ENCODE measurements at regions not wholly inside any gene's neighbourhood (a gene's known extent, or its start where the extent isn't known, plus 50 kb on each side); places are given as distances from the start of the nearest gene placed in this dataset.

GRCh38 chr6:132932588-132932987 lies 118.2 kb downstream of the RPS12 start:
- Histone ChIP-seq H3K4me2 (ENCODE audit: low read length) (no peak overlapping the region), H3K9me3 (ENCODE audit: low read length) (no peaks in the 10 kb centered on the region)

DNA sequence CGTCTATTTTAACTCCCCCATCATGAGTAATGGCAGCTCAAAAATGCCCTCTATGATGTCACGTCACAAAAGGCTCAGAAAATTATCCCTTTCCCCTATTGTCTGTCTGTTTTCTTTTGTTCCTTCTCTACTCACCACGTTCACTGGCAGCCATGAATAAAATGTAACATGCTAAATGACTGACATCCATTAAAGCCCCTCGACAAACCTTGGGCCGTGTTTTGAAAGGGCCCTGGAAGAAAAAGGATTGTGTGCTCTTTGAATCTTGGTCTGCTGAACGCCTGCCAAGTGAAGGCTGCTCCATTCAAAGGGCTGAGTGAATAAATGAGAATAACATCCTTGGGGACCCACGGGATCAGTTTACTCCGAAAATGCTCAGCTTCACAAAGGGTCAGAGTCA lies 118.7 kb downstream of the RPS12 start:
- Histone ChIP-seq H3K9ac (ENCODE audit: low read length) (no peak overlapping the region), H3K27me3 (ENCODE audit: insufficient read depth, low read length) (no peaks in the 10 kb centered on the region), H3K9me3 (ENCODE audit: low read length) (no peaks in the 10 kb centered on the region), H3K4me1 (ENCODE audit: insufficient read depth, low read length, severe bottlenecking) (no peaks in the 10 kb centered on the region), H2AFZ (ENCODE audit: low read length) (no peak overlapping the region), H3K79me2 (ENCODE audit: insufficient read depth, low read length) (no peaks in the 10 kb centered on the region), H4K20me1 (ENCODE audit: insufficient read depth, low read length) (no peaks in the 10 kb centered on the region), H3K9me2 (ENCODE audit: low read depth, low read length) (no peaks in the 10 kb centered on the region), H3F3A (ENCODE audit: insufficient read depth, low read length) (no peaks in the 10 kb centered on the region), H3K36me3 (ENCODE audit: insufficient read depth, low read length) (no peaks in the 10 kb centered on the region), H3K27ac (ENCODE audit: low read depth, low read length, poor library complexity, severe bottlenecking) (no peak overlapping the region), H3K4me3 (ENCODE audit: low read depth, low read length, poor library complexity, severe bottlenecking) (no peak overlapping the region), H3K4me2 (ENCODE audit: low read length) (no peak overlapping the region)
- TF ChIP-seq CTCF (IDR thresholded peaks at IDR 0.05; ENCODE audit: low read length) = no peak
- TF ChIP-seq EZH2 (IDR thresholded peaks at IDR 0.05; ENCODE audit: borderline replicate concordance, low read length) = no peak

More at GRCh38 chr6:132932588-132932987, 118.2 kb downstream of the RPS12 start:
- no peak overlapping the region for H3K27ac ChIP-seq (ENCODE audit: low read depth, low read length, poor library complexity, severe bottlenecking)
- TF ChIP-seq EZH2 (IDR thresholded peaks at IDR 0.05; ENCODE audit: borderline replicate concordance, low read length) (no peak), CTCF (IDR thresholded peaks at IDR 0.05; ENCODE audit: low read length) (no peak)
- H3K4me3 ChIP-seq (ENCODE audit: low read depth, low read length, poor library complexity, severe bottlenecking) = no peak overlapping the region
- H3K79me2 ChIP-seq (ENCODE audit: insufficient read depth, low read length) = no peaks in the 10 kb centered on the region
- H3K9ac ChIP-seq (ENCODE audit: low read length) = no peak overlapping the region
- no peaks in the 10 kb centered on the region for H3K4me1 ChIP-seq (ENCODE audit: insufficient read depth, low read length, severe bottlenecking)
- H2AFZ ChIP-seq (ENCODE audit: low read length) = no peak overlapping the region
- no peaks in the 10 kb centered on the region for H3F3A ChIP-seq (ENCODE audit: insufficient read depth, low read length)
- no peaks in the 10 kb centered on the region for H3K27me3 ChIP-seq (ENCODE audit: insufficient read depth, low read length)
- no peaks in the 10 kb centered on the region for H3K36me3 ChIP-seq (ENCODE audit: insufficient read depth, low read length)
- no peaks in the 10 kb centered on the region for H3K9me2 ChIP-seq (ENCODE audit: low read depth, low read length)
- no peaks in the 10 kb centered on the region for H4K20me1 ChIP-seq (ENCODE audit: insufficient read depth, low read length)

- no peak overlapping the region for H3K27ac ChIP-seq (ENCODE audit: low read depth, low read length, poor library complexity, severe bottlenecking)
- H3K79me2 ChIP-seq (ENCODE audit: insufficient read depth, low read length) = no peaks in the 10 kb centered on the region
- no peaks in the 10 kb centered on the region for H3K9me3 ChIP-seq (ENCODE audit: low read length)
- no peaks in the 10 kb centered on the region for H3F3A ChIP-seq (ENCODE audit: insufficient read depth, low read length)
- no peak overlapping the region for H2AFZ ChIP-seq (ENCODE audit: low read length)
- TF ChIP-seq CTCF (IDR thresholded peaks at IDR 0.05; ENCODE audit: low read length) (no peak), EZH2 (IDR thresholded peaks at IDR 0.05; ENCODE audit: borderline replicate concordance, low read length) (no peak)
- no peak overlapping the region for H3K4me2 ChIP-seq (ENCODE audit: low read length)
- no peaks in the 10 kb centered on the region for H3K4me1 ChIP-seq (ENCODE audit: insufficient read depth, low read length, severe bottlenecking)
- H3K9me2 ChIP-seq (ENCODE audit: low read depth, low read length) = no peaks in the 10 kb centered on the region
- H3K9ac ChIP-seq (ENCODE audit: low read length) = no peak overlapping the region
- H4K20me1 ChIP-seq (ENCODE audit: insufficient read depth, low read length) = no peaks in the 10 kb centered on the region
- no peak overlapping the region for H3K4me3 ChIP-seq (ENCODE audit: low read depth, low read length, poor library complexity, severe bottlenecking)
- no peaks in the 10 kb centered on the region for H3K27me3 ChIP-seq (ENCODE audit: insufficient read depth, low read length)
- no peaks in the 10 kb centered on the region for H3K36me3 ChIP-seq (ENCODE audit: insufficient read depth, low read length)
Observed at GRCh38 chr6:132934496-132934895, 120.1 kb downstream of the RPS12 start.

Measured in OCI-LY1 (cell line).